GM21576 (cell line): ENCODE measurements at regions not wholly inside any gene's neighbourhood (a gene's known extent, or its start where the extent isn't known, plus 50 kb on each side); places are given as distances from the start of the nearest gene placed in this dataset.
"Not testable (repeated sequence)": the region's sequence is repeated elsewhere in the genome, so short reads cannot be mapped to it uniquely, and the experiment has no call there.

ENCODE experiments used
- ATAC-seq: cut with Tn5 transposase; IDR thresholded peaks from one replicate; pipeline ENCODE4 v1.9.1; 2021; ENCODE audit warnings: mild to moderate bottlenecking, moderate library complexity; ENCODE audit not compliant: unreplicated experiment

- not testable (repeated sequence) for ATAC-seq
Observed at GRCh38 chr13:40373608-40374007, 292.8 kb downstream of the FOXO1 start.

- ATAC-seq, result no peak
Observed at GRCh38 chr13:40375489-40376171, 290.8 kb downstream of the FOXO1 start.

GRCh38 chr13:40376296-40376849, 290.1 kb downstream of the FOXO1 start:
- ATAC-seq, result no peak

- ATAC-seq, result no peak
Observed at GRCh38 chr13:40376867-40377535, 289.4 kb downstream of the FOXO1 start.

GRCh38 chr13:40377783-40378182, 288.7 kb downstream of the FOXO1 start:
- ATAC-seq, result no peak

- no peak for ATAC-seq
Observed at GRCh38 chr13:40379196-40379595, 287.2 kb downstream of the FOXO1 start.

GRCh38 chr13:40379794-40380578, 286.5 kb downstream of the FOXO1 start:
- ATAC-seq, result no peak

GRCh38 chr13:40381935-40382764, 284.3 kb downstream of the FOXO1 start:
- no peak for ATAC-seq

- ATAC-seq, result no peak
Observed at GRCh38 chr13:40383132-40383531, 283.3 kb downstream of the FOXO1 start.

- ATAC-seq, result no peak
Observed at GRCh38 chr13:40383885-40384284, 282.6 kb downstream of the FOXO1 start.

- no peak for ATAC-seq
Observed at GRCh38 chr13:40384976-40385857, 281.2 kb downstream of the FOXO1 start.

GRCh38 chr13:40385858-40386180, 280.6 kb downstream of the FOXO1 start:
- ATAC-seq, result no peak

GRCh38 chr13:40386586-40386985, 279.9 kb downstream of the FOXO1 start:
- ATAC-seq, result no peak

GRCh38 chr13:40387775-40388174, 278.7 kb downstream of the FOXO1 start:
- no peak for ATAC-seq

GRCh38 chr13:40388617-40389016, 277.8 kb downstream of the FOXO1 start:
- peak; percentile 99 for ATAC-seq

GRCh38 chr13:40389081-40389641, 277.3 kb downstream of the FOXO1 start:
- peak; percentile 35 for ATAC-seq

- ATAC-seq, result no peak
Observed at GRCh38 chr13:40390401-40390916, 276.0 kb downstream of the FOXO1 start.

- no peak for ATAC-seq
Observed at GRCh38 chr13:40391788-40392187, 274.7 kb downstream of the FOXO1 start.

- ATAC-seq, result no peak
Observed at GRCh38 chr13:40394304-40394985, 272.0 kb downstream of the FOXO1 start.
